ENCODE measurements at regions not wholly inside any gene's neighbourhood (a gene's known extent, or its start where the extent isn't known, plus 50 kb on each side); places are given as distances from the start of the nearest gene placed in this dataset.
A peak's percentile ranks its signal among the peaks of the same experiment; 100 is the strongest.
"Not testable (repeated sequence)": the region's sequence is repeated elsewhere in the genome, so short reads cannot be mapped to it uniquely, and the experiment has no call there.

DNA sequence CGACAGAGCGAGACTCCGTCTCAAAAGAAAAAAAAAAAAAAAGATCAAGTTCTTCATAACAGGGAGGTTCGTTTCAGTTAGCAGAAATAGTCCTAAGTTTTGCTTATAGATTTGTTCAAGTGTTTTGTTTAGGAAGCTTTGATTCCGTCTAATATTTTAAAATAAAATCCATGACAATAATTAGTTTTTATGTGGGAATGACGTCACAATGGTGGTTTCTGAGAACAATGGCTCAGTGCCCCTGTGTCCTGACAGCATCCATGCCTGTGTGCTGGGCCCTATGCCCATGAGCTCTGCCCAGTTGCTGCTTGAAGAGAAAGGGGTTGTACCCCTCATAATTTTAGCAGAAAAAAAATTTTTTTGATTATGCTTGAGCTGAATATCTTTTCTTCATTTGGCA is 134.0 kb downstream of the SST start:
- DNase-seq = no peak

DNA sequence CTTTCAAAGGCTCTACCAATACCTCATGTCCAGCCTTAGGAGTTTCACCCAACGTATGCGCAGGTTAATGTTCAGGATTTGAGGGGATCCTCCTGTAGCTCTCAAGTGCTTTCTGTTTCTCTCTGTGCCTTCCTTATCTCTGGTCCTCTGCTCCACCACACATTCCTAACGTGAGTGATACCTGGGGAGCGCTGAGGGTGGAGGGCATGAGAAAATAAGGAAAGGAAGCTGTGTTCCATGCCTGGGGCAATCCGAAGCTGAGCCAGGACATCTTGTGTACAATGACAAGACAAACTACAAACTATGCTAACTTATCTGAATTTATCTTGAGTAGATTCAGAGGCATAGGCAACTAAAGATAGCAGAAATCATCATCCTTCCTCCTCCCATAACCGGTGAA is 136.4 kb downstream of the SST start:
- no peak for DNase-seq

DNA sequence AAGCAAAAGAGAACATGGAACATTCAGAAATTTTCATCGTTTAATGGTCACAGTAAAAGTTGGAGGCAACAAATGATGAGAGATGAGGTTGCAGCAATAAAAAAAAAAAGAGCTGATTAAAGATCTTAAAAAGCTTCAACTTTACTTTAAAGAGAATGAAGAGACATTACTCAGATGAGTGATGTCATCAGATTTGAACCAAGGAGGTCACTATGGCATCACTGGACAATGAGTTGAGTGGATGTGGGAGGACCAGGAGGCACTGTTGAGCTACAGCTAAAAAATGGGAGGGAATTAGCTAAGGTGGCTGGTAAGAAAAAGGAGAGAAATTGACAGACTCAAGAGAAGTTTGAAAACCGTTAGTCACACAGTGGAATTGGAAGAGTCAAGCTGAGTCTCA is 138.4 kb downstream of the SST start:
- no peak for DNase-seq

DNA sequence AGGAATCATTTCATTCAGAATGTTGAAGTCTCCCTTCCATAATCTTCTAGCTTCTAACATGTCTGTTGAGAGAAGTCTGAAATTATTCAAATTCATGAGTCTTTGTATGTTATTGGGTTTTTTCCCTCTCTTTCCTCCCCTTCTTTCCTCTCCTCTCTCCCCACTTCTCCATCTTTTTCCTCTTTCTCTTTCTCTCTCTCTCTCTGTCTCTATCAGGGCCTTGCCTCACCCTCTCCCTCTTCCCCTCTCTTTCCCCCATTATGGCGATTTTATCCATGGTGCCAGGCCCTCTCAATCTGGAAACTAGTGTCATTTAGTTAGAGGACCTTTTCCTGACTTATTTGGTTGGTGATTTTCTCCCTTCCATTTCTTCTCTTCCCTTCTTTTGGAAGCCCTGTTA is 147.3 kb downstream of the SST start:
- DNase-seq = no peak

DNA sequence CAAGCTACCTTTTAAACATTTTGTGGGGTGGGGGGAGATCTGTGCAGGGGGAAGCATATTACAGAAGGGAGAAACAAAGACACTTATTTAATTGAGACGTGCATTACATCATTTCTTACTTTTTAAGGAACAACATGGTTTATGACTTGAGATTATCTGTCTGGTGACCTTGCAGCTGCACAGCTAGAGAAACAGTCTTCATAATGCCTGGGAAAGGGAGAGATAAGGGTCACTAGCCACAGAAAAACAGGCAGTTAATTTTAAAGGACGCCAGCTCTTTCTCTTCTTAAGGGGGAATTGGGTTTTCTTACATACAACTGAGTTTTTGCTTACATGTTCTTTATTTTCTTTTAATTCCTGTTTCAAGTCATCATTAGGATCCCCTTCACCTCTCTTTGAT is 147.9 kb downstream of the SST start:
- DNase-seq = no peak

- DNase-seq = no peak
Observed at GRCh38 chr3:187521546-187521945, 148.6 kb downstream of the SST start.

DNA sequence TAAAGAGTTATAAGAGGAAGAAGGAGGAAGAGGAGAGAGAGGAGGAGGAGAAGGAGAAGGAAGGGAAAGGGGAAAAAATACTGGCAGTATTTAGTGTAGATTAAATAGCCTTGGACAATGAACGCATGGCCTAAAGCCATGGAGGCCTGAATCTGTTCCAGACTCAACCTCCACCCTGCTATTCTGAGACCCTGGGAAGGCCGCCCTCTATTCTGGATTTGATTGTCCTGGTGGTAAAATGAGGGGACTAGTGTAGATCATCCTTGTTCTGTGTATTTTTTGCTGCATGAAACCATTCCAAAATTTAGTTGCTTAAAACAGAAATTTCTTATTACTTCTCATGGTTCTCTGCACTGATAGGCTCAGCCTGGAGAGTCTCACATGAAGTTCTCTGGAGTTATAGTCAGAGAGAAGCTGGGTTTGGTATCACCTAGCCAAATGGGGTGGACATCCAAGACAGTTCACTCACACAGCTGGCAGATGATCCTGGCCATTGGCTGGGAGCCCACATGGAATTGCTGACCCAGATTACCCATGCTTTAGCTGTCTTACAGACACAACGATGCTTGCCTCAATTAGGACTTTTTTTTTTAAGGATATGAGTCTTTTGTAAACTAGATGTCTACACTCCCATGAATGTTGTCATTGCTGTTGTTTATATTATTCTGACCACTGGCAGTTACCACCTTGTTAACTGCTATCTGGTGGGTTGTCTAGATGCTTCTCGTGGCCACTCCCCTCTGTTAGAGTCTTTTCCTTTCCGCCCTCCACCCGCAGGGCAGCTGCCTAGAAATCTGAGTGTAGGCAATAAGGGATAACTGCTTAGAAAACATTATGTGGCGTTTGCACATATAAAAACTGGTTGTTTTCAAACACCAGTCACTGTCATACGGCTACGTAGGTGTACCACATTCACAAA is 149.9 kb downstream of the SST start:
- DNase-seq = no peak

DNA sequence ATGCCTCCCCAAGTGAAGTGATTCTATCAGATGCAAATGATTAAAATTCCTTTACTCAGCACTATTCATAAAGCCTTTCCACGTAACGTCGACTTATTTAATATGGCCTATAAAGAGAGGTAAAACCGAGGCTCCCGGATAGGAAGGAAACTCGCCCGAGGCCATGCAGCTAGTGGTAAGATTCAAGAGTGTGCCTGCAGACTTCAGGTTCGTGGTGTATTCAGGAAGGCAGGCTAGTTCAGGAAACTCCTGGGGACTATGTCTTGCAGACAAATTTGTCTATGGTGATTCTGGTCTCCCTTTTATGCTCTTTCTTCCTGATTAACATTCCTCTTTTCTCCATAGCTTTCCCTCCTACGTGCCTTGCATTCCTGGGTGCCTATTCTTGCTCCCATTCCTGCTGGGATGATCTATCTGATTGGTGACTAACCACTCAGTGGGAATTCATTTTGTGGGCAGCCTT is 150.7 kb downstream of the SST start:
- no peak for DNase-seq

DNA sequence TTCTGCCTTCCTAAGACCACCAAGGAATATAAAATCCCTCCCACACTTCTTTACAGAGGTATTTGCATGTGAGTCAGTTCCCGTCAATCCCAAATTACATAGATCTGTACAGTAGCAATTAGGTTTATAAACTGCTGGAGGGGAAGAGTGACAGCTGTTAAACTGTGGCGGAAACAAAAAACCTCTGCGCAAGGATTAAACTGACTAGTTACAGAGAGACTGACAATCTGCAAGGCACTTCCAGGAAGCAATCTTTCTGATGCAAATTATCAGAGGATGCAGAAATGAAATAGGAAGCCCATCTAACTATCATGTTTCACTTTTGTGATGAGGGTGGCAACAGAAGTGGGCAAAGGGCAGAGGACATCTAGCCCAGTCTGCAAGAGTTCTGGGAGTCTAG is 150.4 kb downstream of the RTP4 start:
- DNase-seq = no peak

GRCh38 chr3:187518207-187518606 is 150.0 kb downstream of the RTP4 start:
- no peak for DNase-seq

DNA sequence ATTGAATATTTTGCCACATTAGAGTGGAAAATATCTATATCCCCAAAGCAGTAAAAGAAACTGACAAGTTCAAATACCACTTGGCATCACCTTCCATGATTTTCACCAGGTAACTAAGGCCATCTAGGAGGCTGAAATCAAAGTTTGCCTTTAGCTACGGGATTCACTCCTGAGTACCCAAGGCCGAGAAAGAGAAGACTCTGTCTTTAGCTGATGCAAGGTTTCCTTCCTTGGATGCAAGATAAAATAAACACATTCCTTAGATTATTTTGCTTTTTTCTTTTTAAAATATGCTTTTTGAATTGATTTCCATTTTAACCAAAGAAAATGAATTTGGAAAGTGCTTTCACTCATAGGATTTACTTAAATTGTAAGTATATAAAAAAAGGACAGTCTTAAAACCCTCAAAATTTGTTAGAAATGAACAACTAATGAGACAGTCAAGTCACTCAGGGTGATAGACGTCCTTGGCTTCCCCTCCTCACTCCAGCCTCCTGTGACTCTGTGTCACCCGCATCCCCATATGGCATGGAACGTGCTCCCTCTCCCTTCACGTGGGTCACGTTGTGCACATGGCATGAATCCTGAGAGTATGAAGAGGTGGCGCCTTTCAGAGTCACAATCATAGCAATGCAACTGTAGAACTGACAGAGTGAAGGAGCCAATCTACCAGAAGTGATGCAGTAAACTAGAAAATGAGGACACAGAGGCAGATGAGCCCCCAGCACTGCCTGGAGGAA is 148.4 kb downstream of the RTP4 start:
- DNase-seq = no peak

DNA sequence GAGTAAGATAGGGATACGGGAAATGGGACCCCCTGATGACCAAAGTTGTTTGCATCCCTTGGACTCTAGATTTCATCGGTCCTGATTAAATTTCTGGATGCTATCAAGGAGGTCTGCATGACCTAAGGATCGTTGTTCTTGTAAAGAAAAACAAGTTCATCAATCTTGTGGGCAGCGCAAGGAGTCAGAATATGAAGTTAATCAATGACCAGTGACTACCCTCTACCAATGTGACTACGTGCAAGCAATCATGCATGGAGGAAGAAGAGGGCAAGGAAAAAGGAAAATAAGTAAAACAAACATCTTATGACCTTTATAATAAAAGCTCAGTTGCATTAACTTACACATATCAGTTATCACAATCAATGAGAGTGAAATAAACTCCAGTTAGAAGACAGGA is 139.7 kb downstream of the RTP4 start:
- DNase-seq = no peak

DNA sequence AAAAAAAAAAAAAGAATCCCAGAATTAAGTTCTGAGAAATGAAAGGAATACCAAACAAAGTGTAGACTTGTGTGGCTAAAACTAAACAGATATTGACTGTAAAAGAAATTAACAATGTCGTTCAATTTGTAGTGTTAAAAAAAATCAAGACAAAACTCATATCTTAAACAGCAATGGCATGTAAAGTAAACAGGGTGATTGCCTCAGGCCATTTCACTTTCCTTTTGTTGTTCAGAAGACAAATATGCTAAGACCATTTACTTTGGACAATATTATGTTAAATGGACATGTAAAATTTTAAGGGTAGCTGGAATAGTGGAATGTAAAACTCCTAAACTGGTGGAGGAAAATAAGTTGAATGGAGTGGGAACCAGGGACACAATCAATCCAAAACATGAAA is 139.1 kb downstream of the RTP4 start:
- no peak for DNase-seq

DNA sequence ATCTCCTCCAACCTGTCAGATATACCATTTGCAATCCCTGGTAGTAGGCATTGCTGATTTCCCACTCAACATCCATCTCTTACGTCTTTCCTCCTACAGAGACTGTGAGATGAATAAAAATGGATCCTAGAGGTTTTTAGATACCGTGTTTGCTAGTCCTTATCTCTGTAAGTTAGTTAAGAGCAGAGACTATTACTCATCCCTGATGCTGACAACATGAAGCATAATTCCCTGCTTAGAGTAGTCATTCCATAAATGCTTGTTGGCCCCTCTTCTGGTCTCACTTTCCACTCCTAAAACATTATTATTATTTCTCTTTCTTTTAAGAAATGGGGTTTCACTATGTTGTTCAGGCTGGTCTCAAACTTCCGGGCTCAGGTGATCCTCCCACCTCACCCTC is 136.2 kb downstream of the RTP4 start:
- DNase-seq = no peak

- DNase-seq = no peak
Observed at GRCh38 chr3:187498211-187498724, 130.1 kb downstream of the RTP4 start.

DNA sequence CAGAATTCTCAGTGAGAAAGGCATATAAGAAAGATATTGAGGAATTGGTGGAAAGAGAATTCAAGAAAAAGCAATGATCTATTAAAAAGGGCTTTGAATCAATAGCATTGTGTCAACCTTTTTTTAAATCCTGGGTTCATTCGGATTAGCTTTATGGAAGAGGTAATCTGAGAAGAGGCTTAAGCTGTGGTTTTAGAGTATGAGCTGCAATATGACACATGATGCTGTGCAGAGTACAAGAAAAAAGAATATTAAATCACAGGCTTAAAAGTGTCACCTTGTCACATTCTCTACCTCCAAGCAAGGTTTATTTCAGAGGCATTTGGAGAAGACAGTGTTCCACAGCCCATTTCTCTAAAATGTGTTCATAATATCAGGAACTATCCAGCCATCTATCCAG is 128.9 kb downstream of the RTP4 start:
- DNase-seq = no peak

DNA sequence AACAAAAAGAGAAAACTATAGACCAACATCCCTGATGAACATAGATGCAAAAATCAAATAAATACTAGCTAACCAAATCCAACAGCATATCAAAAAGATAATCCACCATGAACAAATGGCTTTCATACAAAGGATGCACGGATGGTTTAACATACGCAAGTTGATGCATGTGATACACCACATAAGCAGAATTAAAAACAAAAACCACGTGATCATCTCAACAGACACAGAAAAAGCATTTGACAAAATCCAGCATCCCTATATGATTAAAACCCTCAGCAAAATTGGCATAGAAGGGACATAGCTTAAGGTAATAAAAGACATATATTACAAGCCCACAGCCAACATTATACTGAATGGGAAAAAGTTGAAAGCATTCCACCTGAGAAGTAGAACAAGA is 125.9 kb downstream of the RTP4 start:
- not testable (repeated sequence) for DNase-seq

DNA sequence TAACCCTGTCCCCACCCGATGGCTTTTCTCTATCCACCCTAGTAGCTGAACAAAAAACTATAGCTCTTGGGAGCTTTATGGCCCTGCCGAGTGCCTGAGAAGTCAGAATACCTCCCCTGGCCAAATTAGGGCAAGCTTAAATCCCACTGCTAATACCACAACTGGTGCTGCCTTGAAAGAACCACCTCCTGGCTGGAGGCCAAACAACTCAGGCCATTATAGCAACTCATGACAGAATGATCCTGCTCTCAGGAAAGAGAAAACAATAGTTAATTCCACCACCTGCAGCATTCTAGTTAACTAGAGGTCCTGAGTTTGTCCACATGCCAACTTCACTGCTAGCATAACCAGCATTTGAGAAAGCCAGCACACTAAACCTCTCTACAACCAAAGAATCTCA is 123.2 kb downstream of the RTP4 start:
- DNase-seq = peak; percentile 13

- DNase-seq = no peak
Observed at GRCh38 chr3:187490366-187490765, 122.2 kb downstream of the RTP4 start.

DNA sequence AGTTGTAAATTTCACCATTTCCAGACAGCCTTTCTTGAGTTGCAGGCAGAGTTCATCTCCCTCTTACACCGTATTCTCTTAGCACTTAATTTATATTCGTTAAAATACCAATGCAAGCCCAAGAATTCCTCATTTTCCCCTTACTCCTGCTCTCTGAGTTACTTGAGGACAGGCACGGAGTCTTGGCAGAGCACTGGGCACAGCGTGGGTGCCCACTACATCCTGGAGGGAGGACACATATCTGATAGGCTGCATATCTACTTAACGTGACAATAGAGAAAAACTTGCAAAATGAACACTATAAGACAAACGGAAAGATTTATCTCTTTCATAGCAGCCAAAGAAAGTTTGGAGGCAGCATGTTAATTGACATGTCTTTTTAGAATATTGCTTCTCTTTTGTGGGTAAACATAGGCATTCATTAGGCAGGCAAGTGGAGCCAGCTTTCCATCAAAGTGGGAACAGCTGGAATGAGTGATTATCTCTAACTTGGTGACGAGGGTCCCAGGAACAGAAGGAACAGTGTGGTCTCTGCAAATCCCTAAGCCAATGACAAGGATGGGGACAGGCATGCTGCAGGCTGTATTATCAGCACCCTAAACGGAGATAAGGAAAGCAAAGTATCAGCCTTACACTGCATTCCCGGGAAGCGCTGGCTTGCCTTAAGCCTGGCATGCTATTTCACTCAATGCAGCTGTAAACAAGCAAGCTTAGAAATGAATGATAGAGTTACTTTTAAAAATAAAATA is 116.5 kb downstream of the RTP4 start:
- DNase-seq = no peak

DNA sequence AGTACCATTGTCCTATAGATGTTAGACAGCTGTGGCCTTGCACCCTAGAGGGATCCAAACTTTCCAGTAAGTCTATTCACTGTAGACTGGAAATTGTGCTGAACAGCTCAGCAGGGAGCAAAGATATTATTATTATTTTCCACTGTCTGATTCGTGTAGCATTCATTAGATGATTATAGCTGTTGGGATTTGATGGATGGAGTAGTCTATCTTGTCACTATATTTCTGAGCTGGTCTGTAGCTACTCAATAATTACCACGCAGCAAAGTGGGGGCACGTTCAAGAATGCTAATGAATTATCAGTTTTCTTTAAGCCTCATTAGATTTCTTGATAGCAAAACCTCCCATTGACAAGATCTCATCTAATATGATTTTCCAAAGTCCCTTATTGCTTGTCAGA is 113.2 kb downstream of the RTP4 start:
- DNase-seq = no peak

- DNase-seq = not testable (repeated sequence)
Observed at GRCh38 chr3:187475613-187476012, 107.4 kb downstream of the RTP4 start.

GRCh38 chr3:187473778-187474406 is 105.7 kb downstream of the RTP4 start:
- no peak for DNase-seq

All from DMS79 (cell line).